AG10803 (cell line): ENCODE measurements at regions not wholly inside any gene's neighbourhood (a gene's known extent, or its start where the extent isn't known, plus 50 kb on each side); places are given as distances from the start of the nearest gene placed in this dataset.

ENCODE experiments used
- DNase-seq: peaks from one replicate; pipeline ENCODE4 v3.0.0; 2010; ENCODE audit warnings: low read depth
- H3K4me3 ChIP-seq: 2 replicates; pipeline ENCODE4 v1.5.1; 2011; ENCODE audit warnings: mild to moderate bottlenecking, low read length, control low read depth
- TF ChIP-seq, protein P1 (sequence below): conservative IDR thresholded peaks from 2 replicates; pipeline ENCODE4 v1.5.1; 2011; ENCODE audit warnings: mild to moderate bottlenecking, low read length, control low read depth, inconsistent platforms

DNA sequence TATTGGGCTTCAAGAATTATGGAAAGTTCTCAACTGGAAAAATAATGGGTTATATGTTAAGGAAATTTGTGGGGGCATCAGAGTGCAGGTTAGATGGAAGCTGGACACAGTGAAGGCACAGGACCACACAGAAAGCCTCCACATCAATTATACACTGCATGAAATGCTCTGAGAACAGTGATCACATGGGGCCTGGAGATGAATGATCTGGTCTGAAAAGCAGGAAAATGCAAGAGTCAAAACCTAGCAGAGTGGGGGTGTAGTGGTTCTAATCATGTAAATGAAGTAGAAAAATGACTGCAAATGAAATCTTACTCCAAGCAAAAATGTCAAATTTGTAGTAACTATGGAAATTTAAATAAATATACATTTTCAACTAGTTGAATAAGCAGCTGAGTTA is 123.6 kb downstream of the TUSC7 start:
- no peak overlapping the region for H3K4me3 ChIP-seq
- DNase-seq, result no peak
- TF ChIP-seq, protein P1, sequence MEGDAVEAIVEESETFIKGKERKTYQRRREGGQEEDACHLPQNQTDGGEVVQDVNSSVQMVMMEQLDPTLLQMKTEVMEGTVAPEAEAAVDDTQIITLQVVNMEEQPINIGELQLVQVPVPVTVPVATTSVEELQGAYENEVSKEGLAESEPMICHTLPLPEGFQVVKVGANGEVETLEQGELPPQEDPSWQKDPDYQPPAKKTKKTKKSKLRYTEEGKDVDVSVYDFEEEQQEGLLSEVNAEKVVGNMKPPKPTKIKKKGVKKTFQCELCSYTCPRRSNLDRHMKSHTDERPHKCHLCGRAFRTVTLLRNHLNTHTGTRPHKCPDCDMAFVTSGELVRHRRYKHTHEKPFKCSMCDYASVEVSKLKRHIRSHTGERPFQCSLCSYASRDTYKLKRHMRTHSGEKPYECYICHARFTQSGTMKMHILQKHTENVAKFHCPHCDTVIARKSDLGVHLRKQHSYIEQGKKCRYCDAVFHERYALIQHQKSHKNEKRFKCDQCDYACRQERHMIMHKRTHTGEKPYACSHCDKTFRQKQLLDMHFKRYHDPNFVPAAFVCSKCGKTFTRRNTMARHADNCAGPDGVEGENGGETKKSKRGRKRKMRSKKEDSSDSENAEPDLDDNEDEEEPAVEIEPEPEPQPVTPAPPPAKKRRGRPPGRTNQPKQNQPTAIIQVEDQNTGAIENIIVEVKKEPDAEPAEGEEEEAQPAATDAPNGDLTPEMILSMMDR, result no peak

DNA sequence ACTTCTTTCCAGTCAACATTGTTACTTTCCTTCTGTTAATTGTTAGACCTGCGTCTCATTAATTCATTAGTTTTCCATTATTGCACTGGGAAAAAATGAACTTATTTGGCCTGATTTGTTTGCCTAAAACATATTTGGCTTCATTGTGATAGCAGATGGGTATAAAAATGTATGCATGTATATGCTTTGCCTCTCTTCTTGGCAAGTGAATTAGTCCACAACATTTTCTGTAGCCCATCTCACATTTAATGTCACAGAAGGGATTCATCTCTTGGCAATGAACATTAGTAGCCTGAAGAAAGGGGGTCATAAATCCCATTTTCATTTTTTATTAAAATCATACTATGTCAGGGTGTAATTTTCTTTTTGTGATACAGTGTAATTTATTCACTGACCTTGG is 125.2 kb downstream of the TUSC7 start:
- TF ChIP-seq, protein P1, result no peak
- no peak overlapping the region for H3K4me3 ChIP-seq
- DNase-seq, result no peak

DNA sequence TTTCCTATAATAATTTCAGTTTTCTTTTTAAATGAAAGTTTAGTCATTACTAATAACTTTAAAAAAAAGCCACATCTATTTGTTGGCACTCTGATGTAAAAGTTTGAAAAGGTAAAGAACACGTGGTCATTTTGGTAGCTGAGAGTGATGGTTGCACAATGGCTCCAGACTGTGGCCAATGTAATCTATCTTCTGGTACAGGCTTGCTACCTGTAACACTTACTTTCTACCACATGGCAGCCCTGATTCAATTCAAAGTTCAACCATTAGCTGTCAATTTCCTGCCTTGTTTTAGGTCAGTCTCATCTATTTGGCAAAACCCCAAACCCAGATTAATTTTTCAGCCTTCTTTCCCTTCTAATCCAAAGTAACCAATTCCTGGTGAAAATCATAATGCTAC is 126.1 kb downstream of the TUSC7 start:
- H3K4me3 ChIP-seq, result no peak overlapping the region
- TF ChIP-seq, protein P1, result no peak
- no peak for DNase-seq

DNA sequence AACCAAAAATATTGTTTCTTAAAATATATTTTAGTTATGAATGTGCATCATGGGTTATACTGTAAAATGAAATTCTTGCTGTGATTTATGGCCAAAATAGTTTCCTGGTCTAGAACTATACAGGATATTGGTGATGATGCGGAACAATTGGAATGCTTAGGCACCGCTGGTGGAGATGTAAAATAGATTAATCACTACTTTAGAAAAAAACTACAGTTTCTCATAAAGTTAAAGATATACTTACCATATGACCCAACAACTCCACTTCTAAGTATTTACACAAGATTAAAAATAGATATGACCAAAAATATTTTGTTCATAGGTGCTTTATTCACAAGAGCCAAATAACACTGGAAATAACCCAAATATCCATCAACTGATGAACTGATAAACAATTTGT is 126.7 kb downstream of the TUSC7 start:
- DNase-seq, result no peak
- TF ChIP-seq, protein P1, result no peak
- no peak overlapping the region for H3K4me3 ChIP-seq

DNA sequence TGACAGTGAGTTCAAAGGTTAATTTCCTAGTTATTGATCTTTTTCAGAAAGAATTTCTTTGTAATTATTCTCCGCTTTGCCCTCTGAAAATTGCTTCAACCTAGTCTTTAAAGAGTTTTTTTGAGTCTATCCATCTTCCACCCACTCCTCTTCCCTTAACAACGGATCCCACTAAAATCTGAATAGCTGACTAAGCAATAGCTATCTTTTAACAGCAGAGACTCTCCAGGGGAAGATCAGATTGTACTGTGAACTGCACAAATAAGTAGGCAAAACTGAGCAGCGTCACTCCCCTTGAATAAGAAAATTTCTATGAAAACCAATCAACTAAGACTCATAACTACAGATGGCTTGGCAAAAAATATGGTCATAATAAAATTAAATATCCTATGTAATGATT is 127.9 kb downstream of the TUSC7 start:
- DNase-seq, result no peak
- no peak overlapping the region for H3K4me3 ChIP-seq
- TF ChIP-seq, protein P1, result no peak

DNA sequence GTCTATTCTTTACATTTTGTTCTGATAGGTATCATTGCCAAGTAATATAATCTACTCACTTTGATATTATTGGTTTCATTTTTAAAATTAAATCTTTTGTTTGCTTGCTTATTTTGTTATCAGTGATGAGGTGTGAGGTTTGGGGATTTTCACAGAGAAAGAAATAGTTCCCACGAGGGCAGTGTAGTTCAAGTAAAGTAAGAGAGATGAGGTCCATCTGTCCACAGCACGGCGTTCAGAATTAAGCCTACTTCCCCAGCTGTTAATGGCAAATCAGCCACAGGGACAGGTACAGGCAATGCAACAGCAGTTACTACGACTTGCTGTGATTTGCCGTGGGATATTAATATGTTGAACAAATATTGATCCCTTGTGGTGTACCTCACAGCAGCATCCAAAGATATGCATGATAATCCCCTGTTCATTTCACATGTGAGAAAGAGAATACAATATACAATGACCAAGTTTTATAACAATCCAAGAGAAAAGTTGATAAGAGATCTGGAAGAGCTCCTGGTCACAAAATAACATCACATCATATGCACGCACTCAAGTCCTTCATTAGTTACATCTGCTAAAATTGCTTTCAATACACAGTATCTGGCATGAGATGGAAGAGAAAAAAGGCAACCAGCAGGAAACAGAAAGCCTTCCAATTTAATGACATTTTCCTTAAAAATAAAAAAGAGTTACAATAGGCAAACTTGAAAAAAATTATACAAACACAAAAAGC is 131.6 kb downstream of the TUSC7 start:
- DNase-seq, result no peak
- no peak overlapping the region for H3K4me3 ChIP-seq
- TF ChIP-seq, protein P1, result no peak

DNA sequence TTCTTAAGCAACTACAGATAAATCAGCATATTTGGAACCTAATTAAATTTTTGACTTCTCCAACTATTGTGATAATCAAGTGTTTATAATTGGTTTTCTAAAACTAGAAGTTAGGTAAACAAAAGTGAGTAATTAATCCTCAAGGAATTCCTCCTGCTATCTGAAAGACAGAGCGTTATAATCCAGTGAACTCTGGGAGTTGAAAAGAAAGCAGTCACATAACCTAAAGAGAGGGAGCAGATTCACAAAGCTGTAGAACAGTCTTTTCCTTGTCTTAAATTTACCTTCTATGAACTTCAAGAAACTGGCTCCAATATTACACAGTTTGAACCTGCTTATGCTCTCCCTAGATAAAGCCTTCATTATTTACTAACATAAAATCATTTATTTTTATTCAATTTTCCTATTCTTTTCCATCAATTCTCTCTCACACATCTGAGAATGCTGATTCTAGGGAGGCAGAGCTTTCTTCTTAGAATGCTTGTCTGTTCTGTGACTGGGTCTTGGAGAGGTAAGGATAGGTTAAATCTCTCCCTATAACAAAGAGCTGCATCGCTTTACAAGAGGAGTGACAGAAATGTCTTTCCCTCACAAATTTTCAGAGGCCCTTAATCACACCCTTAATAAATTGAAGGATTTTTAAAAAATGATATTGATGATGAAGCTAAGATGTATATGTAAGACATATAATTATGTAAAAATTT is 132.8 kb downstream of the TUSC7 start:
- no peak for DNase-seq
- TF ChIP-seq, protein P1, result no peak

More for the DNA sequence above, 132.8 kb downstream of the TUSC7 start:
- H3K4me3 ChIP-seq, result no peak overlapping the region
